CD4-positive, alpha-beta T cell (primary cell): ENCODE measurements at regions not wholly inside any gene's neighbourhood (a gene's known extent, or its start where the extent isn't known, plus 50 kb on each side); places are given as distances from the start of the nearest gene placed in this dataset.

Experiments used
- ATAC-seq: fragments of 200-7000 bp; cut with Tn5 transposase; one replicate; pipeline ENCODE4 v1.10.0; 2022; ENCODE audit warnings: mild to moderate bottlenecking; ENCODE audit not compliant: poor library complexity
- CTCF ChIA-PET: fragments of 350-600 bp; sonication (Branson Sonifier 250); formaldehyde crosslinking; loops from one replicate; lab custom pipeline; 2021; ENCODE audit warnings: antibody characterized with exemption, inconsistent platforms; lab: Charles Lee
- POLR2A ChIA-PET: fragments of 350-600 bp; sonication (Branson Sonifier 250); formaldehyde crosslinking; loops from one replicate; lab custom pipeline; 2021; ENCODE audit warnings: antibody characterized with exemption, inconsistent platforms; lab: Charles Lee
- DNase-seq, 14 experiments: peaks; one replicate each; pipeline ENCODE4 v3.0.0-alpha.2; 2013 to 2020; ENCODE audit warnings: mixed read lengths in 2 of 14
- H3K27ac ChIP-seq, 2 donors: one replicate each; pipeline versions ENCODE4 v1.5.1 to v1.7.0; 2013; ENCODE audit warnings: low read length in 2 of 2, low read depth in 1 of 2, mild to moderate bottlenecking in 1 of 2
- H3K27me3 ChIP-seq, 2 experiments: 1 replicate in 1 of 2; 2 replicates in 1 of 2; pipeline versions ENCODE4 v1.6.1 to v1.7.0; 2013; ENCODE audit warnings: low read length in 2 of 2, control low read depth in 1 of 2, mild to moderate bottlenecking in 1 of 2, moderate library complexity in 1 of 2; ENCODE audit not compliant: insufficient read depth in 2 of 2, control insufficient read depth in 1 of 2
- H3K36me3 ChIP-seq: one replicate; pipeline ENCODE4 v1.6.1; 2013; ENCODE audit warnings: low read length, control low read depth; ENCODE audit not compliant: insufficient read depth
- H3K4me1 ChIP-seq: one replicate; pipeline ENCODE4 v1.6.1; 2013; ENCODE audit warnings: low read length, control low read depth; ENCODE audit not compliant: insufficient read depth
- H3K4me3 ChIP-seq: one replicate; pipeline ENCODE4 v1.5.1; 2013; ENCODE audit warnings: mild to moderate bottlenecking, low read length, moderate library complexity
- H3K9me3 ChIP-seq, 2 experiments: 1 replicate in 1 of 2; 2 replicates in 1 of 2; pipeline versions ENCODE4 v1.6.1 to v1.7.0; 2013; ENCODE audit warnings: low read length in 2 of 2, mild to moderate bottlenecking in 2 of 2, control low read depth in 1 of 2, moderate library complexity in 1 of 2; ENCODE audit not compliant: control insufficient read depth in 1 of 2, insufficient read depth in 1 of 2
- H3K27ac Mint-ChIP-seq: one replicate; pipeline ENCODE4 v1.8.0; 2020; ENCODE audit warnings: mixed read lengths
- H3K27me3 Mint-ChIP-seq: one replicate; pipeline ENCODE4 v1.8.0; 2021; ENCODE audit warnings: mixed read lengths
- H3K36me3 Mint-ChIP-seq: one replicate; pipeline ENCODE4 v1.8.0; 2021; ENCODE audit warnings: low read depth, mixed read lengths
- H3K4me1 Mint-ChIP-seq: one replicate; pipeline ENCODE4 v1.8.0; 2021; ENCODE audit warnings: low read depth, mixed read lengths
- H3K4me3 Mint-ChIP-seq: one replicate; pipeline ENCODE4 v1.8.0; 2020; ENCODE audit warnings: mild to moderate bottlenecking, mixed read lengths
- H3K9me3 Mint-ChIP-seq: one replicate; pipeline ENCODE4 v1.8.0; 2020; ENCODE audit warnings: mixed read lengths
- CTCF ChIP-seq: fragments of 200-600 bp; IDR thresholded peaks from one replicate; pipeline ENCODE4 v1.8.0; 2022; ENCODE audit warnings: antibody characterized with exemption, mild to moderate bottlenecking
- intact Hi-C, 2 experiments: fragments of 100-400 bp; cut with DNase I in 1 of 2; cut with micrococcal nuclease in 1 of 2; formaldehyde crosslinking; loops; one replicate each; pipeline versions ENCODE4 v1.15.1 to v1.9.0; 2023 to 2025; cut with DNase I, micrococcal nuclease

- no peak overlapping the region for H3K4me3 Mint-ChIP-seq
- H3K27ac Mint-ChIP-seq = no peak overlapping the region
- Histone ChIP-seq H3K4me1 (no peaks in the 10 kb centered on the region), H3K27ac (no peak overlapping the region), H3K9me3 (no peaks in the 10 kb centered on the region), H3K36me3 (no peaks in the 10 kb centered on the region), H3K4me3 (no peak overlapping the region), H3K27me3 (no peaks in the 10 kb centered on the region)
- ChIA-PET POLR2A (no interaction called here), CTCF (no interaction called here)
- ATAC-seq = no peak
- no peaks in the 10 kb centered on the region for H3K27me3 Mint-ChIP-seq
- TF ChIP-seq CTCF = no peak
- no peaks in the 10 kb centered on the region for H3K4me1 Mint-ChIP-seq
- DNase-seq = no peak
- no peaks in the 10 kb centered on the region for H3K9me3 Mint-ChIP-seq
- H3K36me3 Mint-ChIP-seq = no peaks in the 10 kb centered on the region
- intact Hi-C loops = no loop called here
These were observed 214.9 kb upstream of the SPRED2 start for GRCh38 chr2:65647249-65647842.

GRCh38 chr2:65640793-65641103, 208.3 kb upstream of the SPRED2 start:
- Mint-ChIP-seq H3K9me3 (no peaks in the 10 kb centered on the region), H3K36me3 (no peaks in the 10 kb centered on the region), H3K27ac (no peak overlapping the region), H3K4me1 (no peaks in the 10 kb centered on the region), H3K27me3 (peaks cover 5% of the 10 kb centered on the region), H3K4me3 (no peak overlapping the region)
- Histone ChIP-seq H3K9me3 (no peaks in the 10 kb centered on the region), H3K4me3 (no peak overlapping the region), H3K4me1 (no peaks in the 10 kb centered on the region), H3K27ac (no peak overlapping the region), H3K27me3 (peaks cover 10 to 19% of the 10 kb centered on the region in 2 experiments), H3K36me3 (no peaks in the 10 kb centered on the region)
- DNase-seq (no peak), ATAC-seq (no peak)
- no peak for TF ChIP-seq CTCF
- ChIA-PET POLR2A (no interaction called here), CTCF (interaction anchor here (1.5 kb wide), 1 partner anchor 12 kb away, joined by 3 read pairs; no protein-coding TSS in a partner anchor)
- intact Hi-C loops = no loop called here

GRCh38 chr2:65639156-65639864, 206.9 kb upstream of the SPRED2 start:
- no peak overlapping the region for H3K4me3 ChIP-seq
- ChIA-PET POLR2A (no interaction called here), CTCF (no interaction called here)
- Mint-ChIP-seq H3K4me3 (no peak overlapping the region), H3K9me3 (no peaks in the 10 kb centered on the region), H3K36me3 (no peaks in the 10 kb centered on the region), H3K27ac (no peak overlapping the region), H3K4me1 (no peaks in the 10 kb centered on the region), H3K27me3 (peaks cover 5% of the 10 kb centered on the region)
- no peaks in the 10 kb centered on the region for H3K36me3 ChIP-seq
- no peaks in the 10 kb centered on the region for H3K9me3 ChIP-seq
- ATAC-seq (no peak), DNase-seq (no peak)
- intact Hi-C loops = no loop called here
- TF ChIP-seq CTCF = no peak
- no peak overlapping the region for H3K27ac ChIP-seq
- H3K27me3 ChIP-seq = peaks cover 13 to 19% of the 10 kb centered on the region in 2 experiments
- H3K4me1 ChIP-seq = no peaks in the 10 kb centered on the region
